LNCaP clone FGC (cell line): ENCODE measurements at regions not wholly inside any gene's neighbourhood (a gene's known extent, or its start where the extent isn't known, plus 50 kb on each side); places are given as distances from the start of the nearest gene placed in this dataset.
A peak's percentile ranks its signal among the peaks of the same experiment; 100 is the strongest.
"Not testable (repeated sequence)": the region's sequence is repeated elsewhere in the genome, so short reads cannot be mapped to it uniquely, and the experiment has no call there.

Experiments
- DNase-seq: peaks from one replicate; pipeline ENCODE4 v3.0.0-alpha.2; 2011; ENCODE audit warnings: low read depth
- H3K4me3 ChIP-seq: 2 replicates; pipeline ENCODE4 v1.5.1; 2011; ENCODE audit warnings: mild to moderate bottlenecking, low read depth, low read length, control low read depth
- TF ChIP-seq, protein P1 (sequence below): IDR thresholded peaks from 2 replicates; pipeline ENCODE4 v1.5.1; 2012; ENCODE audit warnings: mild to moderate bottlenecking; ENCODE audit not compliant: control insufficient read depth, insufficient read depth; ENCODE audit errors: extremely low read depth

GRCh38 chr7:12032146-12032545 is 178.9 kb upstream of the TMEM106B start:
- TF ChIP-seq, protein P1, sequence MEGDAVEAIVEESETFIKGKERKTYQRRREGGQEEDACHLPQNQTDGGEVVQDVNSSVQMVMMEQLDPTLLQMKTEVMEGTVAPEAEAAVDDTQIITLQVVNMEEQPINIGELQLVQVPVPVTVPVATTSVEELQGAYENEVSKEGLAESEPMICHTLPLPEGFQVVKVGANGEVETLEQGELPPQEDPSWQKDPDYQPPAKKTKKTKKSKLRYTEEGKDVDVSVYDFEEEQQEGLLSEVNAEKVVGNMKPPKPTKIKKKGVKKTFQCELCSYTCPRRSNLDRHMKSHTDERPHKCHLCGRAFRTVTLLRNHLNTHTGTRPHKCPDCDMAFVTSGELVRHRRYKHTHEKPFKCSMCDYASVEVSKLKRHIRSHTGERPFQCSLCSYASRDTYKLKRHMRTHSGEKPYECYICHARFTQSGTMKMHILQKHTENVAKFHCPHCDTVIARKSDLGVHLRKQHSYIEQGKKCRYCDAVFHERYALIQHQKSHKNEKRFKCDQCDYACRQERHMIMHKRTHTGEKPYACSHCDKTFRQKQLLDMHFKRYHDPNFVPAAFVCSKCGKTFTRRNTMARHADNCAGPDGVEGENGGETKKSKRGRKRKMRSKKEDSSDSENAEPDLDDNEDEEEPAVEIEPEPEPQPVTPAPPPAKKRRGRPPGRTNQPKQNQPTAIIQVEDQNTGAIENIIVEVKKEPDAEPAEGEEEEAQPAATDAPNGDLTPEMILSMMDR: no peak
- DNase-seq: no peak
- no peak overlapping the region for H3K4me3 ChIP-seq

DNA sequence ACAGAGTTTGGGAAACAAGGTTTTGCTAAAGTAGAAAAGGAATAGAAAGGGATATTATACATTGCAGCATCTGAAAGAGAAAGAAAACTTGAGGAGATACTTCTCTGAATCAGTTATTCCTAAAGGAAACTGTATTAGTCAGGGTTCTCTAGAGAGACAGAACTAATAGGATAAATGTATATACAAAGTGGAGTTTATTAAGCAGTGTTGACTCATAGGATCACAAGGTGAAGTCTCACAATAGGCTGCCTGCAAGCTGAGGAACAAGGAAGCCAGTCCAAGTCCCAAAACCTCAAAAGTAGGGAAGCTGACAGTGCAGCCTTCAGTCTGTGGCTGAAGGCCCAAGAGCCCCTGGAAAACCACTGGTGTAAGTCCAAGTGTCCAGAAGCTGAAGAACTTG is 167.6 kb upstream of the TMEM106B start:
- not testable (repeated sequence) for H3K4me3 ChIP-seq, DNase-seq

GRCh38 chr7:12052211-12052610 is 158.9 kb upstream of the TMEM106B start:
- no peak for DNase-seq
- H3K4me3 ChIP-seq: no peak overlapping the region
- TF ChIP-seq, protein P1: no peak

DNA sequence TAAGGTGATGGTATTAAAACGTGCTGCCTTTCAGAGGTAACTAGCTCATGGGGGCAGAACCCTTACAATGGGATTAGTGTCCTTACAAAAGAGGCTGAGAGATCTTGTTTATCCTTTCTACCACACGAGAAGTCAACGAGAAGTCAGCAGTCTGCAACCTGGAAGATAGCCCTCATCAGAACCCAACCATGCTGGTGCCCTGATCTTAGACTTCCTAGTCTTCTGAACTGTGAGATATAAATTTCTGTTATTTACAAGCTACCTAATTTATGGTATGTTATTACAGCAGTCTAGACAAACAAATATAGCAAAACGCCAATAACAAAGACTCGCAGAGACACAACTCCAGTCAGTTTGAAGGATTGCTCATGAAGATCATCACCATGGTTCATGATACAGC is 157.5 kb upstream of the TMEM106B start:
- TF ChIP-seq, protein P1: no peak
- DNase-seq: no peak
- H3K4me3 ChIP-seq: no peak overlapping the region

DNA sequence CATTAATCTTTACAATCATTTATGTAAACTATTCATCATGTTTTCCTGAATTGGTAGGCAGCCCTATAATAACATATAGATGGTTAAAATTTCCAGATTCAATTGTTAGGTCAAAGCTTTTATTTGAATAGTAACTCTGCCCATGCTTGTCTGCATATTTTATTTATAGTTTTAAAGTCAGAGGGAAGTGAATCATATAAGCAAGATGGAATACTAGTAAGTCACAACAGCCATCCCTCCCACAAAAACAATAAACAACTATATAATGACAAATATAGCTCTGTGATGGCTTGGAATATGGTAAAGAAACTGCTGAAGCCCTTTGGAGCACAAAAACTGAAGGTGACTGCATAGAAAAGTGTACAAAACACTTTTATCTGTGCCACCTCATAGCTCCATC is 156.3 kb upstream of the TMEM106B start:
- H3K4me3 ChIP-seq: no peak overlapping the region
- DNase-seq: no peak
- TF ChIP-seq, protein P1: no peak

DNA sequence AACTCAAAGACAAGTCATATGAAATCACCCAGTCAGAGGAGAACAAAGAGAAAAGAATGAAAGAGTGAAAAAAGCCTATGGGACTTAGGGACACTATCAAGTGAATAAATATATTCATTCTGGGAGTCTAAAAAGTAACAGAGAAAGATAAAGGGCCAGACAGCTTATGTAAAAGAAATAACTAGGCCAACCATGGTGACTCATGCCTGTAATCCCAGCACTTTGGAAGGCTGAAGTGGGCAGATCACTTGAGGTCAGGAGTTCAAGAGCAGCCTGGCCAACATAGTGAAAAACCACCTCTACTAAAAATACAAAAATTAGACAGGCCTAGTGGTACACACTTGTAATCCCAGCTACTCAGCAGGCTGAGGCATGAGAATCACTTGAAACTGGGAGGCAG is 154.7 kb upstream of the TMEM106B start:
- TF ChIP-seq, protein P1: no peak
- no peak overlapping the region for H3K4me3 ChIP-seq
- no peak for DNase-seq

DNA sequence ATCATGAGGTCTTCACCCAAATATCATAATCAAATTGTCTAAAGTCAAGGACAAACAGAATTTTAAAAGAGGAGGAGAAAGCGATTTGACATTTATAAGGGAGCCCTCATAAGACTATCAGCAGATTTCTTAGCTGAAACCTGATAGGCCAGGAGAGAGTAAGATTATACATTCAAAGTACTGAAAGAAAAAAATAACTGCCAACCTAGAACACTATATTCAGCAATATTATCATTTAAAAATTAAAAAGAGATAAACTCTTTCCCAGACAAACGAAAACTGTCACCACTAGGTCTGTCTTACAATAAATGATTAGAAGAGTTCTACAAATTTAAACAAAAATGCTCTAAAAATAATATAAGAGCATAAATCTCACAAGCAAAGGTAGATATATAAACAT is 154.1 kb upstream of the TMEM106B start:
- no peak overlapping the region for H3K4me3 ChIP-seq
- TF ChIP-seq, protein P1: no peak
- no peak for DNase-seq

GRCh38 chr7:12062062-12062461 is 149.0 kb upstream of the TMEM106B start:
- no peak for DNase-seq
- no peak overlapping the region for H3K4me3 ChIP-seq
- TF ChIP-seq, protein P1: peak; percentile 40
